Thyroid gland (tissue), 4 donors: ENCODE measurements at regions not wholly inside any gene's neighbourhood (a gene's known extent, or its start where the extent isn't known, plus 50 kb on each side); places are given as distances from the start of the nearest gene placed in this dataset.

ENCODE experiments used
- DNase-seq, 2 donors: peaks; one replicate each; pipeline ENCODE4 v3.0.0-alpha.2; 2019
- H3K27ac ChIP-seq, 3 donors: fragments of 200-600 bp; sonication (generic); 1 replicate in 2 of 3; 2 replicates in 1 of 3; pipeline ENCODE4 v1.5.1; 2016 to 2019; ENCODE audit warnings: mild to moderate bottlenecking in 1 of 3, moderate library complexity in 1 of 3
- H3K27me3 ChIP-seq: fragments of 200-600 bp; sonication (generic); one replicate; pipeline ENCODE4 v1.5.1; 2019
- H3K36me3 ChIP-seq, 2 donors: fragments of 200-600 bp; sonication (generic); one replicate each; pipeline ENCODE4 v1.5.1; 2016 to 2019
- H3K4me1 ChIP-seq, 2 donors: fragments of 200-600 bp; sonication (generic); one replicate each; pipeline ENCODE4 v1.5.1; 2017 to 2019
- H3K4me3 ChIP-seq, 3 donors: fragments of 200-600 bp; sonication (generic); replicated peaks in 1 of 3; 1 replicate in 2 of 3; 2 replicates in 1 of 3; pipeline ENCODE4 v1.5.1; 2016; ENCODE audit warnings: mild to moderate bottlenecking in 1 of 3
- H3K9me3 ChIP-seq: fragments of 200-600 bp; sonication (generic); one replicate; pipeline ENCODE4 v1.5.1; 2017
- POLR2A ChIP-seq, 2 donors: fragments of 450-650 bp; IDR thresholded peaks; one replicate each; pipeline ENCODE4 v1.6.1; 2017; ENCODE audit warnings: antibody characterized with exemption in 2 of 2, mild to moderate bottlenecking in 2 of 2, moderate library complexity in 1 of 2
- WGBS, 2 donors: methylation state at CpG; one replicate each; pipeline ENCODE4 v1.1.5; 2017; 5-methylcytosine and 5-hydroxymethylcytosine counted together
- intact Hi-C: fragments of 100-400 bp; cut with DNase I; formaldehyde crosslinking; loops from one replicate; pipeline ENCODE4 v1.15.1; 2023
- TF ChIP-seq, protein P1 (sequence below), 6 experiments: fragments of 200-600 bp in 3 of 6; fragments of 450-650 bp in 3 of 6; sonication (generic) in 3 of 6; IDR thresholded peaks; one replicate each; pipeline ENCODE4 v1.5.1; 2016 to 2019; ENCODE audit warnings: antibody characterized with exemption in 6 of 6, mild to moderate bottlenecking in 2 of 6, inconsistent platforms in 1 of 6, moderate library complexity in 1 of 6

DNA sequence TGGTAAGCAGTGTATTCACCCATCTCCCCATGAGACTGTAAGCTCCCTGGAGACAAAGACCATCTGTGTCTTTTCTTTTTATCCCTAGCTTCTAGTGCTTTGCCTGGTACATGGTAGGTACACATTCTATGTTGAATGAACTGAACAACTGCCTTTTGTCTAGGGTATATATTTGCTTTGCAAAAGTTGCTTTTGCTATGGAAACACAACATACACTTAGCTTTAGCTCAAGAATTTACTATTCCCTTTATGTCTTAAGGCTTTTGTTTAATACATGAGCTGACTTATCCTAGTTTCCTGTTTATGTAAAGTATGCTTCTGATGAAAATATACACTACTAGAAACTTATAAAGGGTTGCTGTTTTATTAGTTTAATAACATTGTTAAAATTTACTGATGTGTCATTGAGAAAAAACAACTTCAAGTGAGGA lies 198.2 kb downstream of the PRL start:
- intact Hi-C loops: no loop called here
- Histone ChIP-seq H3K36me3 (no peaks in the 10 kb centered on the region), H3K27ac (no peak overlapping the region), H3K27me3 (no peaks in the 10 kb centered on the region), H3K4me1 (no peaks in the 10 kb centered on the region), H3K9me3 (no peaks in the 10 kb centered on the region), H3K4me3 (no peak overlapping the region)
- DNase-seq: no peak
- no peak for TF ChIP-seq POLR2A (IDR thresholded peaks at IDR 0.05)
- TF ChIP-seq, protein P1, sequence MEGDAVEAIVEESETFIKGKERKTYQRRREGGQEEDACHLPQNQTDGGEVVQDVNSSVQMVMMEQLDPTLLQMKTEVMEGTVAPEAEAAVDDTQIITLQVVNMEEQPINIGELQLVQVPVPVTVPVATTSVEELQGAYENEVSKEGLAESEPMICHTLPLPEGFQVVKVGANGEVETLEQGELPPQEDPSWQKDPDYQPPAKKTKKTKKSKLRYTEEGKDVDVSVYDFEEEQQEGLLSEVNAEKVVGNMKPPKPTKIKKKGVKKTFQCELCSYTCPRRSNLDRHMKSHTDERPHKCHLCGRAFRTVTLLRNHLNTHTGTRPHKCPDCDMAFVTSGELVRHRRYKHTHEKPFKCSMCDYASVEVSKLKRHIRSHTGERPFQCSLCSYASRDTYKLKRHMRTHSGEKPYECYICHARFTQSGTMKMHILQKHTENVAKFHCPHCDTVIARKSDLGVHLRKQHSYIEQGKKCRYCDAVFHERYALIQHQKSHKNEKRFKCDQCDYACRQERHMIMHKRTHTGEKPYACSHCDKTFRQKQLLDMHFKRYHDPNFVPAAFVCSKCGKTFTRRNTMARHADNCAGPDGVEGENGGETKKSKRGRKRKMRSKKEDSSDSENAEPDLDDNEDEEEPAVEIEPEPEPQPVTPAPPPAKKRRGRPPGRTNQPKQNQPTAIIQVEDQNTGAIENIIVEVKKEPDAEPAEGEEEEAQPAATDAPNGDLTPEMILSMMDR (IDR thresholded peaks at IDR 0.05): no peak

DNA sequence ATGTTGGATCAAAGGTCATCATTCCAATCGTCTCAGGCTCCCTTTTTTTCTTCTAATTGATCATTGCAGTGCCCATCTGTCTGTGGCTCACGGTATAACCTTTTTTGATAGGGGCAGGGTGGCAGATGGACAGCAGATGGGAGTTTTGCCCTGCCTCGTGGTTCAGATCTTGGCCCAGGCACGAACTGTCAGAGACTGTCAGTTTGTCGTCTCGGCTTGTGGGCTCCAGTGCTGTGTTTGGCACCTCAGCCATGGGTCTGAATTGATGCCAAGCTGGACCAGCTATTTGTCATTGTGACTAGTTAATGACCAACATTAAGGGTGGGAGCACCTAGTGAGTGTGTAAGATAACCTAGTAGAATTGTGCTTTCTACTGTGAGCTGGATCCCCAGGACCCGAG lies 197.6 kb downstream of the PRL start:
- H3K9me3 ChIP-seq: no peaks in the 10 kb centered on the region
- WGBS, 2 donors: 84 to 87% methylated on average over 7 of the region's 7 CpGs
- H3K27ac ChIP-seq: no peak overlapping the region
- no peaks in the 10 kb centered on the region for H3K4me1 ChIP-seq
- no peak for DNase-seq
- H3K36me3 ChIP-seq: no peaks in the 10 kb centered on the region
- intact Hi-C loops: no loop called here
- TF ChIP-seq, protein P1 (IDR thresholded peaks at IDR 0.05): no peak
- TF ChIP-seq POLR2A (IDR thresholded peaks at IDR 0.05): no peak
- no peaks in the 10 kb centered on the region for H3K27me3 ChIP-seq
- H3K4me3 ChIP-seq: no peak overlapping the region

DNA sequence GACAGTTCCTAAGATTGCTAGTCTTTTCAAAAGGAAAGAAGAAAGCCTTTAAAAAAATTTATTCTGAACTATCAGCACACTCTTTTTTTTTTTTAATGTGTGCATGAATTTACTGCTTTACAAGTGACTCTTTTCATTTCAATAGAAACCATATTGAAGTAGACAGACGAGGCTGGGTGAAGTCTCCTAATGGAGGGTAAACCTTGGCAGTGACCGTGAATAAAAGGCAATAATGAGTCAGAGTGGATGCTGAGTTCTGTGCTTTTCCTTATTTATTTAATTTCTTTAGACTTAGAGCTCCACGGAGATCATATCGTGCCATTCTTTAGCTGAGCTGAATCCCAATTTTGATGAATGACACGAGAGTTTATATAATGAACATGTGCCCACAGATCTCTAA lies 196.9 kb downstream of the PRL start:
- H3K9me3 ChIP-seq: no peaks in the 10 kb centered on the region
- no peaks in the 10 kb centered on the region for H3K27me3 ChIP-seq
- WGBS, 2 donors: 82 to 83% methylated on average over 5 of the region's 5 CpGs
- no peaks in the 10 kb centered on the region for H3K4me1 ChIP-seq
- intact Hi-C loops: no loop called here
- TF ChIP-seq, protein P1 (IDR thresholded peaks at IDR 0.05): no peak
- TF ChIP-seq POLR2A (IDR thresholded peaks at IDR 0.05): no peak
- DNase-seq: no peak
- no peaks in the 10 kb centered on the region for H3K36me3 ChIP-seq
- H3K27ac ChIP-seq: no peak overlapping the region
- no peak overlapping the region for H3K4me3 ChIP-seq

DNA sequence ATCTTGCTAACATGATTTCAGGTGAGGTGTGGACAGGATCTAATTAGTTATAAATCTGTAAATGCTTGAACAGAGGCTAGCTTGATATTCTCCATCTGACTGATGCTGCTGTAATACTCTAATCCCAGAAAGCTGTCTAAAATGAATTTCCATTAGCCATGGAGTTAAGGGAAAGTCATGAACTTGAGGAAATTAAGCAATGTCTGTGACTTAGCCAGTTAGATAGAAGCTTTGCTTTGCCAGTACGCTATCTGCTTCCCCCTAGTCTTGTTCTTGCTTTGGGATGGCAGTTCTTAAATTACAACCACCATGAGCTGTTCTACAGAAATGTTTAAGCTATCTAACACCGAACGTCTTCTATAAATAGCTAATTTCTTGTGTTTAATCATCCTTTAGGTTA lies 195.7 kb downstream of the PRL start:
- Histone ChIP-seq H3K27me3 (no peaks in the 10 kb centered on the region), H3K36me3 (no peaks in the 10 kb centered on the region), H3K4me1 (no peaks in the 10 kb centered on the region), H3K27ac (no peak overlapping the region), H3K4me3 (no peak overlapping the region), H3K9me3 (no peaks in the 10 kb centered on the region)
- DNase-seq: no peak
- WGBS, 2 donors: 91 to 99% methylated on average over 3 of the region's 3 CpGs
- no peak for TF ChIP-seq POLR2A (IDR thresholded peaks at IDR 0.05)
- TF ChIP-seq, protein P1 (IDR thresholded peaks at IDR 0.05): no peak
- intact Hi-C loops: no loop called here

DNA sequence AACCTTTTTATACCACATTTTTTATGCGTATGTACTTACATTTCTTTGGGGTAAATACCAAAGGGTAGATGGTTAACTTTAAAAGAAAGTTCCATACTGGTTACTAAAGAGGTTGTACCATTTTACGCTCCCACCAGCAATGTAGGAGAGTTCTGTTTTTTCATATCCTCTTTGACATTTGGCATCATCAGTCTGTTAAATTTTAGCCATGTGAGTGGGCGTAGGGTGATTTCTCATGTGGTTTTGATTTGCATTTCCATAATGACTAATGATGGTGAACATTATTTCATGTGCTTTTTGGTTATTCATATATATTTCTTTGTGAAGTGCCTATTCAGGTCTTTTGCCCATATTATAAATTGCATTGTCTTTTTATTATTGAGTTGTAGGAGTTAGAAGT lies 194.2 kb downstream of the PRL start:
- intact Hi-C loops: no loop called here
- Histone ChIP-seq H3K36me3 (no peaks in the 10 kb centered on the region), H3K27me3 (no peaks in the 10 kb centered on the region), H3K4me1 (no peaks in the 10 kb centered on the region), H3K4me3 (no peak overlapping the region), H3K9me3 (no peaks in the 10 kb centered on the region), H3K27ac (no peak overlapping the region)
- 92 to 95% methylated on average over 3 of the region's 3 CpGs for WGBS, 2 donors
- TF ChIP-seq, protein P1 (IDR thresholded peaks at IDR 0.05): no peak
- no peak for TF ChIP-seq POLR2A (IDR thresholded peaks at IDR 0.05)
- no peak for DNase-seq
